PC-3 (cell line): ENCODE measurements at regions not wholly inside any gene's neighbourhood (a gene's known extent, or its start where the extent isn't known, plus 50 kb on each side); places are given as distances from the start of the nearest gene placed in this dataset.

ENCODE experiments used
- EZH2 ChIP-seq: fragments of 300-600 bp; sonication (generic); IDR thresholded peaks from one replicate; pipeline ENCODE4 v1.6.1; 2017; ENCODE audit warnings: antibody characterized with exemption, mild to moderate bottlenecking, low read length; ENCODE audit not compliant: unreplicated experiment
- EZH2phosphoT487 ChIP-seq: fragments of 300-600 bp; sonication (generic); IDR thresholded peaks from 2 replicates; pipeline ENCODE4 v1.6.1; 2018; ENCODE audit warnings: mild to moderate bottlenecking, antibody characterized with exemption, low read length, borderline replicate concordance
- TF ChIP-seq, protein P1 (sequence below): fragments of 300-600 bp; sonication (generic); conservative IDR thresholded peaks from 2 replicates; pipeline ENCODE4 v1.5.1; 2017; ENCODE audit warnings: antibody characterized with exemption, low read depth, mild to moderate bottlenecking, low read length

DNA sequence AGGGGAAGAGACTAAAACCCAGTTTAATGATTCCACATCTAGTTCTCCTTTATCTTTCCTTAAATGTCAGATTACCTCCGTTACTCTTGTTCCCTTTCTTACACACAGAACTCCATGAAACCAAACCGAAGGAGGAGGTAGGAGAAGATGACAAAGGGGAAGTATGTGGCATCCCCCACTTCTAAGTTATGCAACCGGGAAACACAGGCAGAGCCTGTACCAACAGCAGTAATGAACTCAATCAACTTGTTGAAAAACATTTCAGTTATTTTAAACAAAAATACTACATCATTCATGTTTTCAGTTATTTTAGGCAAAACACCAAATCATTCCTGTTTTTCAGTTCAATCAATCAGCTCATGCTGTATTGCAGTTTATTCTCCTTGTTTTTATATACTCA lies 101.8 kb downstream of the PCSK1 start:
- TF ChIP-seq, protein P1, sequence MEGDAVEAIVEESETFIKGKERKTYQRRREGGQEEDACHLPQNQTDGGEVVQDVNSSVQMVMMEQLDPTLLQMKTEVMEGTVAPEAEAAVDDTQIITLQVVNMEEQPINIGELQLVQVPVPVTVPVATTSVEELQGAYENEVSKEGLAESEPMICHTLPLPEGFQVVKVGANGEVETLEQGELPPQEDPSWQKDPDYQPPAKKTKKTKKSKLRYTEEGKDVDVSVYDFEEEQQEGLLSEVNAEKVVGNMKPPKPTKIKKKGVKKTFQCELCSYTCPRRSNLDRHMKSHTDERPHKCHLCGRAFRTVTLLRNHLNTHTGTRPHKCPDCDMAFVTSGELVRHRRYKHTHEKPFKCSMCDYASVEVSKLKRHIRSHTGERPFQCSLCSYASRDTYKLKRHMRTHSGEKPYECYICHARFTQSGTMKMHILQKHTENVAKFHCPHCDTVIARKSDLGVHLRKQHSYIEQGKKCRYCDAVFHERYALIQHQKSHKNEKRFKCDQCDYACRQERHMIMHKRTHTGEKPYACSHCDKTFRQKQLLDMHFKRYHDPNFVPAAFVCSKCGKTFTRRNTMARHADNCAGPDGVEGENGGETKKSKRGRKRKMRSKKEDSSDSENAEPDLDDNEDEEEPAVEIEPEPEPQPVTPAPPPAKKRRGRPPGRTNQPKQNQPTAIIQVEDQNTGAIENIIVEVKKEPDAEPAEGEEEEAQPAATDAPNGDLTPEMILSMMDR = no peak
- no peak for TF ChIP-seq EZH2
- TF ChIP-seq EZH2phosphoT487 = no peak
